ENCODE measurements at regions not wholly inside any gene's neighbourhood (a gene's known extent, or its start where the extent isn't known, plus 50 kb on each side); places are given as distances from the start of the nearest gene placed in this dataset.

- TF ChIP-seq, protein P1, sequence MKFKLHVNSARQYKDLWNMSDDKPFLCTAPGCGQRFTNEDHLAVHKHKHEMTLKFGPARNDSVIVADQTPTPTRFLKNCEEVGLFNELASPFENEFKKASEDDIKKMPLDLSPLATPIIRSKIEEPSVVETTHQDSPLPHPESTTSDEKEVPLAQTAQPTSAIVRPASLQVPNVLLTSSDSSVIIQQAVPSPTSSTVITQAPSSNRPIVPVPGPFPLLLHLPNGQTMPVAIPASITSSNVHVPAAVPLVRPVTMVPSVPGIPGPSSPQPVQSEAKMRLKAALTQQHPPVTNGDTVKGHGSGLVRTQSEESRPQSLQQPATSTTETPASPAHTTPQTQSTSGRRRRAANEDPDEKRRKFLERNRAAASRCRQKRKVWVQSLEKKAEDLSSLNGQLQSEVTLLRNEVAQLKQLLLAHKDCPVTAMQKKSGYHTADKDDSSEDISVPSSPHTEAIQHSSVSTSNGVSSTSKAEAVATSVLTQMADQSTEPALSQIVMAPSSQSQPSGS (IDR thresholded peaks at IDR 0.05; ENCODE audit: low read length): no peak
- TF ChIP-seq ZNF274 (IDR thresholded peaks at IDR 0.05; ENCODE audit: borderline replicate concordance, extremely low read depth, low read length) (no peak), SAP30 (IDR thresholded peaks at IDR 0.05; ENCODE audit: insufficient read depth, insufficient replicate concordance, low read length) (no peak), GABPA (IDR thresholded peaks at IDR 0.05; ENCODE audit: borderline replicate concordance, insufficient read depth, low read length) (no peak), CREB1 (IDR thresholded peaks at IDR 0.05) (no peak), MAFK (IDR thresholded peaks at IDR 0.05; ENCODE audit: low read depth, low read length) (no peak), SUZ12 (IDR thresholded peaks at IDR 0.05; ENCODE audit: low read length) (no peak), GTF2F1 (IDR thresholded peaks at IDR 0.05; ENCODE audit: borderline replicate concordance, low read depth, low read length) (no peak), YY1 (IDR thresholded peaks at IDR 0.05; ENCODE audit: low read depth, low read length) (no peak), SIX5 (IDR thresholded peaks at IDR 0.05; ENCODE audit: low read depth, low read length) (no peak)
- Histone ChIP-seq H2BK120ac (replicated peaks; ENCODE audit: low read depth, low read length) (no peak overlapping the region), H3K79me1 (ENCODE audit: low read depth, low read length) (no peaks in the 10 kb centered on the region), H4K8ac (ENCODE audit: extremely low read depth, insufficient read depth, low read length) (no peak overlapping the region), H3K4me3 (ENCODE audit: extremely low read depth in 1 of 4, insufficient read depth in 2 of 4, low read depth in 3 of 4, low read length in 4 of 4) (no peak overlapping the region), H4K20me1 (replicated peaks in 1 of 2; ENCODE audit: control insufficient read depth in 1 of 2, insufficient read depth in 2 of 2, low read length in 2 of 2) (no peaks in the 10 kb centered on the region), H2BK12ac (ENCODE audit: low read depth, low read length) (no peak overlapping the region), H3K23me2 (ENCODE audit: low read depth, low read length) (no peaks in the 10 kb centered on the region), H2AK5ac (ENCODE audit: low read depth, low read length) (no peak overlapping the region), H3K36me3 (ENCODE audit: control insufficient read depth in 2 of 4, insufficient read depth in 4 of 4, low read length in 3 of 4) (no peaks in the 10 kb centered on the region), H3K9ac (replicated peaks in 1 of 4; ENCODE audit: extremely low read depth in 1 of 4, low read depth in 3 of 4, low read length in 3 of 4) (no peak overlapping the region), H2BK15ac (ENCODE audit: low read length) (no peak overlapping the region), H4K91ac (replicated peaks; ENCODE audit: insufficient read length, low read length) (no peak overlapping the region), H3K4ac (replicated peaks; ENCODE audit: insufficient read length, low read depth, low read length) (no peak overlapping the region), H3K14ac (ENCODE audit: insufficient read length) (no peak overlapping the region), H4K5ac (ENCODE audit: insufficient read length, low read depth, low read length) (no peak overlapping the region), H3K27ac (ENCODE audit: low read depth, low read length) (no peak overlapping the region), H3K56ac (replicated peaks; ENCODE audit: insufficient read length, low read depth, low read length) (no peak overlapping the region), H3K79me2 (ENCODE audit: control insufficient read depth in 1 of 2, insufficient read depth in 2 of 2, low read length in 2 of 2) (no peaks in the 10 kb centered on the region), H3K23ac (ENCODE audit: insufficient read length) (no peak overlapping the region), H3K9me3 (ENCODE audit: insufficient read depth in 2 of 2, low read depth in 1 of 2, low read length in 1 of 2) (no peaks in the 10 kb centered on the region), H2AFZ (ENCODE audit: low read length) (no peak overlapping the region), H3K18ac (ENCODE audit: extremely low read depth, low read length) (no peak overlapping the region), H3K4me2 (ENCODE audit: insufficient read depth in 1 of 2, low read depth in 2 of 2, low read length in 2 of 2) (no peak overlapping the region), H2BK20ac (ENCODE audit: low read length) (no peak overlapping the region), H3K27me3 (replicated peaks in 1 of 4; ENCODE audit: control insufficient read depth in 3 of 4, extremely low read depth in 1 of 4, insufficient read depth in 3 of 4, low read length in 3 of 4) (no peaks in the 10 kb centered on the region), H2BK5ac (ENCODE audit: low read depth, low read length) (no peak overlapping the region), H3K4me1 (replicated peaks in 1 of 4; ENCODE audit: control insufficient read depth in 3 of 4, insufficient read depth in 4 of 4, low read length in 3 of 4) (no peaks in the 10 kb centered on the region)
- 69% methylated on average over 3 of the region's 3 CpGs; no CpG with 5 or more reads in 1 of the 2 experiments for WGBS, 2 experiments (ENCODE audit: extremely low coverage in 1 of 2, insufficient coverage in 1 of 2, insufficient read length in 1 of 2, insufficient replicate concordance in 2 of 2, low coverage in 1 of 2, low lambda C conversion rate in 2 of 2, missing lambda C conversion rate in 1 of 2)
- ChIA-PET POLR2A (ENCODE audit: partially characterized antibody) (no interaction called here), CTCF (ENCODE audit: partially characterized antibody) (interaction anchor here (1.3 kb wide), 1 partner anchor 19 kb away, joined by 3 read pairs; no protein-coding TSS in a partner anchor)
- no peak for FAIRE-seq
- no peak for DNase-seq (ENCODE audit: low read depth in 1 of 2, low spot score in 2 of 2)
Measured at GRCh38 chr9:80649001-80649420, 1040.3 kb downstream of the TLE1 start.
